Caki2 (cell line): ENCODE measurements at regions not wholly inside any gene's neighbourhood (a gene's known extent, or its start where the extent isn't known, plus 50 kb on each side); places are given as distances from the start of the nearest gene placed in this dataset.

Experiments used
- DNase-seq: peaks from one replicate; pipeline ENCODE4 v3.0.0-alpha.2; 2015; ENCODE audit warnings: low read depth
- in situ Hi-C: cut with HindIII; loops from 2 replicates; pipeline ENCODE4 v1.10.0; 2016; ENCODE audit warnings: low sequenced_read_pairs, low pct_unique_long_range_greater_than_20kb, mixed read lengths

- in situ Hi-C loops, result no loop called here
- no peak for DNase-seq
Measured at GRCh38 chr4:12873351-12873750, 610.8 kb downstream of the RAB28 start.

DNA sequence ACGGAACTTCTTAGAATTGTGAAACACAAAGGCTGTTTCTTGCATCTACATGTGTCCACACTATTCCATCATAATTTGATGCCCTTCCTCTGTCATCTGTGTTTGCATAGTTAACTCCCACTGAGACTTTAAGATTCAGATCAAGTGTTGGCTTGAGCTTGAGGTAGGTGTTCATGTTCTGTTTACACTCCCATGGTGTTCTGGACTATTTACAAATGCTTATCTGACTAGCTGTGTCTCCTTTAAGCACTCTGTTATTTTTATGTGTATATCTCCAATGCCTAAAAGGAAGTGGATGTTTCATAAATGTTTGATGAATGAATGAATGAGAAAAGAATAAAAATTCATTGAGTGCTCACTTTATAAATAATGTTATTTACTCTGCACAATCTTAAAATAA, 622.7 kb downstream of the RAB28 start:
- in situ Hi-C loops, result no loop called here
- no peak for DNase-seq

DNA sequence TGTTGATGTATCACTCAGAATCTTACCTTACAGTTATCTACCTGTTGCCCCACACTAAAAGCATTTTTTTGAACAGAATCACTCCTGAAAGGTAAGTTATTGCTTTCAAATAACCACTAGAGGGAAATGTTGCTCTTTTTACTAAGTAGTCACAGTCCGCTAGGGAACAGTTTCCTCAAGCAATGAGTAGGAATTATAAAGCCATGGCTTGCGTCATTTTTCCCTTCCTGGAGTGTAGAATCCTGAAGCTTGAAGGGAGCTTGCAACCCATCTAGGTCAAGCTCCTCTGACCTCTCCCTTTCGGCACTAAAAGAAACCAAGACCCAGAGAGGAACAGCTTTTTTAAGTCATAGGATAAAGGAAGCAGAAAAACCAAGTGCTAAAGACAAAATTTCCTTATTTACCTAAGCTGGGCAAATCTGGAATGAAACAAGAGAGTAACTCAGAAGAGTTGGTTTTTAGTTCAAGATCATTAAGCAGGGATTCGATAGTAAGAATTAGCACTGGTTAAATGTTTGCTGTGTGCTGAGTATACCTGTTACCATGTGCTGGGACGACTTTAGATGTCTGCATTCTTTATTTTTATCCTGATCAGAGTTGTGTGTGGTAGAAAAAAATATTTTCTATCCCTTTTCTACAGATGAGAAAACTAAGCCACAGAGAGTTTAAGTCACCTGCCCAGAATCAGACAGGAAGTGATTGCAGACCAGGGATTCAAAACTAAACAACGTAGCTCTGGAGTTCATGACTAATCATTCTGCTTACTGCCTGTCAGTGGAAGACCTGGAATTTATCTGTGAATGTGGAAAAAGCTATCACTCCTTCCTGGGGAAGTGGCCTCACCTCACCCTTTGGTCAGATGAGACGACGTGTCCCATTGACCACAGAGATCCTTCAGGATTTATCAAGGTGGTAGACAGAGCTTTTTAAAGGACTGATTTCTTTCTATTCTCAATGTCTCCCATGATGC, 631.5 kb downstream of the RAB28 start:
- in situ Hi-C loops, result no loop called here
- peak; percentile 45 for DNase-seq

GRCh38 chr4:12846368-12846767, 637.8 kb downstream of the RAB28 start:
- DNase-seq, result no peak
- in situ Hi-C loops, result no loop called here

DNA sequence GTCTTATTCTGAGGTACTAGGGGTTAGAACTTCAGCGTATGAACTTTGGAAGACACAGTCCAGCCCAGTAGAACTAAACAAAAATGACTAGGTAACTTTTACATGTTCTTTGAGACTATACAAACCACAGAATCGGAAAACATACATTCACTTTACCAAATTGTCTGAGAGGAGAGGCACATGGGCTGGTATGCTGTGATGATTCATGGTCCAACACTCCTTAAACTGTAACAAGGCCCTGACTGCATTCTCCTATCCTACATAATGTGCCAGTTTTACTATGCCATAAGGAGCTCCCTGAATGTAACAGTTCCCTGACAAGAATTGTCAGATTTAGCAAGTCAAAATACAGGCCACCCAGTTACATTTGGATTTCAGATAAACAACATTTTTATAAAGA, 640.0 kb downstream of the RAB28 start:
- in situ Hi-C loops, result no loop called here
- DNase-seq, result no peak

DNA sequence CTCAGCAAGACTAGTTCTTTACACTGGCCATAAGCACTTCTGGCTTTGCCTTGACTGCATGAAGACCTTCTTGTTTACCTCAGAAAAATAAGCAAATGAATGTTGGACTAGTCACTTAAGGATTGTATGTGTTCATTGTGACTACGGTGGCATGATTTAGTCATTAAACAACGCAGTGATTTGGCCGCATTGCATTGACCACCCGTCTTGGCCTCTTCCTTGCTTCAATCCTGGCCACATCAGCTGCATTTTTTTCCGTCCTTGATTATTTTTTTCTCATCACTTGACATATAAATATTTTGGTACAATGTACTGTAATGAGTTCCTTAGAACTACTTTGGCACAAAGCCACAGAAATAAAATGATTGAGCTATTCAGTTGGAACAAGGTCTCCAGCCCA, 656.2 kb downstream of the RAB28 start:
- in situ Hi-C loops, result no loop called here

DNA sequence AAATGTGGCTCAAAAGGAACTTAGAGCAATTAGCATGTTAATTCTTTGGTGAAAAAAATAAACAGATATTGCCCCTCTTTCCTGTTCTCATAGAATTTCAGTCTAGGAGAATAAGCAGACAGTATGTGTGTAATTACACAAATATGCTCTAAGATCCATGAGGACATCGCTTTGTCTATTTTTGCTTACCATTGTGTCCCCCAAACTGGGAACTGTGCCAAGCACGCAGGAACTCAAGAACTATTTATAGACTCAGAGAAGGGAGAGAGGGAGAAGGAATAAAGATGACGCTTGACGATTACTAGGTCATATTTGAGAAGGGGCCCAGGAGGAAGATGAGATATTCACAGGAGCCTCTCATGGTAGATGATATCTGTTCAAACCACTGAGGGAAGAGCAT, 692.6 kb downstream of the RAB28 start:
- DNase-seq, result no peak
- in situ Hi-C loops, result no loop called here

More for the DNA sequence above, 656.2 kb downstream of the RAB28 start:
- DNase-seq, result no peak

DNA sequence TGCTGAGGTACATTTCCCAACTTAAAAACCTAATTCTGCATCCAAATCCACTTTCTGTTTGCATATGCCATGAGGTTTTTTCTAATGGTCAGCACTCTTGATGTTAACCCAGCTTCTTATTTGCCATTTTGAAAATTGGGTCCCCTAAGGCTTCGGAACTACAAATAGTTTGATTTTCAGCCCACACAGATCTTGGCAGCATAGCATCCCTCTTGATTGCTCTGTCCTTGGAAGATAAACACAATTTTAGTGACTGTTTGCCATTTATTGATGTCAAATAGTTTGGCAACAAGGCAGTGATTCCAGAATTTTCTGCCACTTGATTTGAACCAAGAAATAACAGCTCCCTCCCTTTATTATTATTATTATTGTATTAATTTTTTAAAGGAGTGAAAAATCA, 696.9 kb downstream of the RAB28 start:
- no peak for DNase-seq
- in situ Hi-C loops, result no loop called here

GRCh38 chr4:12778706-12779105, 705.4 kb downstream of the RAB28 start:
- DNase-seq, result no peak
- in situ Hi-C loops, result no loop called here

DNA sequence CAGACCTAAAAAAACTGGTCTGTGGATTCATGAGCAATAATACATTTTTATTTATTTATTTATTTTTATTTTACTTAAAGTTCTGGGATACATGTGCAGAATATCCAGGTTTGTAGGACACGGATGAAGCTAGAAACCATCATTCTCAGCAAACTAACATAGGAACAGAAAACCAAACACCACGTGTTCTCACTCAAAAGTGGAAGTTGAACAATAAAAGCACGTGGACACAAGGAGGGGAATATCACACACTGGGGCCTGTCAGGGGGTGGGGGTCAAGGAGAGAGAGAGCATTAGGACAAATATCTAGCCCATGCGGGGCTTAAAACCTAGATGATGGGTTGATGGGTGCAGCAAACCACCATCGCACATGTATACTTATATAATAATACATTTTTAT, 705.9 kb downstream of the RAB28 start:
- in situ Hi-C loops, result no loop called here
- no peak for DNase-seq

GRCh38 chr4:12770351-12770750, 713.8 kb downstream of the RAB28 start:
- in situ Hi-C loops, result no loop called here
- no peak for DNase-seq

- peak; percentile 1 for DNase-seq
- in situ Hi-C loops, result no loop called here
Measured at GRCh38 chr4:12761694-12762093, 722.4 kb downstream of the RAB28 start.

GRCh38 chr4:12747154-12747553, 737.0 kb downstream of the RAB28 start:
- no peak for DNase-seq
- in situ Hi-C loops, result no loop called here

- DNase-seq, result no peak
- in situ Hi-C loops, result no loop called here
Measured at GRCh38 chr4:12746221-12746620, 737.9 kb downstream of the RAB28 start.

GRCh38 chr4:12734586-12734985, 749.6 kb downstream of the RAB28 start:
- no peak for DNase-seq
- in situ Hi-C loops, result no loop called here

- peak; percentile 8 for DNase-seq
- in situ Hi-C loops, result no loop called here
Measured at GRCh38 chr4:12729384-12729783, 754.8 kb downstream of the RAB28 start.

- in situ Hi-C loops, result no loop called here
- DNase-seq, result no peak
Measured at GRCh38 chr4:12724510-12724909, 759.6 kb downstream of the RAB28 start.

- in situ Hi-C loops, result no loop called here
- DNase-seq, result no peak
Measured at GRCh38 chr4:12723849-12724447, 760.2 kb downstream of the RAB28 start.

GRCh38 chr4:12716896-12717295, 767.2 kb downstream of the RAB28 start:
- DNase-seq, result no peak
- in situ Hi-C loops, result no loop called here
